ENCODE measurements at regions not wholly inside any gene's neighbourhood (a gene's known extent, or its start where the extent isn't known, plus 50 kb on each side); places are given as distances from the start of the nearest gene placed in this dataset.
A peak's percentile ranks its signal among the peaks of the same experiment; 100 is the strongest.

GRCh38 chr3:177441276-177441812 is 244.1 kb upstream of the TBL1XR1 start:
- Histone ChIP-seq H3K4me3 (ENCODE audit: low read length) (no peak overlapping the region), H3K9me3 (ENCODE audit: control insufficient read depth, low read depth, low read length) (no peaks in the 10 kb centered on the region), H3K36me3 (ENCODE audit: control insufficient read depth, insufficient read depth, low read length) (no peaks in the 10 kb centered on the region), H3K27ac (ENCODE audit: low read length) (no peak overlapping the region), H3K4me1 (ENCODE audit: control insufficient read depth, insufficient read depth, low read length) (peaks cover 12% of the 10 kb centered on the region), H3K27me3 (ENCODE audit: control insufficient read depth, insufficient read depth, low read length) (no peaks in the 10 kb centered on the region)
- 86% methylated on average over 1 of the region's 1 CpG for WGBS (ENCODE audit: insufficient coverage, low lambda C conversion rate)
- no peak for DNase-seq

GRCh38 chr3:177441813-177442646 is 244.7 kb upstream of the TBL1XR1 start:
- Histone ChIP-seq H3K27me3 (ENCODE audit: control insufficient read depth, insufficient read depth, low read length) (no peaks in the 10 kb centered on the region), H3K9me3 (ENCODE audit: control insufficient read depth, low read depth, low read length) (no peaks in the 10 kb centered on the region), H3K27ac (ENCODE audit: low read length) (no peak overlapping the region), H3K36me3 (ENCODE audit: control insufficient read depth, insufficient read depth, low read length) (no peaks in the 10 kb centered on the region), H3K4me3 (ENCODE audit: low read length) (no peak overlapping the region), H3K4me1 (ENCODE audit: control insufficient read depth, insufficient read depth, low read length) (peaks cover 17% of the 10 kb centered on the region)
- no peak for DNase-seq
- WGBS (ENCODE audit: insufficient coverage, low lambda C conversion rate), result no CpG with 5 or more reads among the region's 12 CpGs

GRCh38 chr3:177443469-177443868 is 246.2 kb upstream of the TBL1XR1 start:
- DNase-seq, result peak; percentile 53 to 78
- Histone ChIP-seq H3K4me1 (ENCODE audit: control insufficient read depth, insufficient read depth, low read length) (peaks cover 25% of the 10 kb centered on the region), H3K27me3 (ENCODE audit: control insufficient read depth, insufficient read depth, low read length) (no peaks in the 10 kb centered on the region), H3K36me3 (ENCODE audit: control insufficient read depth, insufficient read depth, low read length) (no peaks in the 10 kb centered on the region), H3K4me3 (ENCODE audit: low read length) (no peak overlapping the region), H3K27ac (ENCODE audit: low read length) (peak overlapping the region; percentile 72), H3K9me3 (ENCODE audit: control insufficient read depth, low read depth, low read length) (no peaks in the 10 kb centered on the region)
- WGBS (ENCODE audit: insufficient coverage, low lambda C conversion rate), result 0% methylated on average over 1 of the region's 3 CpGs

DNA sequence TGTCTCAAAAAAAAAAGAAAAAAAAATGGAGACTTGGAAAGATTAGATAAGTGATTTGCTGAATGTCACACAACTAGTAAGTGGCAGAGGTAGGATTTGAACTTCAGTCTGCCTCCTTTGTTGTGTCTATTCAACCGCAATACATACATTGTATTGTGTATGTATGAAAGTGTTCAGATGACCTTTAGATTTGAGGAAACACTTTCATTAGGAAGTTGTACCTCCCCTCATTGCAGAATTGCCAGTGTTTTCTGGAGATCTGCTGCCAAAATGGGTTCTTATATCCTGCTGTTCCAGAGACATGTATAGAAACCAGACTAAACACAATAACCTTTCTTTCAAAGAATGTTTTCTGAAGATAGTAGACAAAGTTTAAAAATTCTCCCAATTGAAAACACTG is 247.4 kb upstream of the TBL1XR1 start:
- Histone ChIP-seq H3K9me3 (ENCODE audit: control insufficient read depth, low read depth, low read length) (no peaks in the 10 kb centered on the region), H3K4me1 (ENCODE audit: control insufficient read depth, insufficient read depth, low read length) (peaks cover 33% of the 10 kb centered on the region), H3K4me3 (ENCODE audit: low read length) (no peak overlapping the region), H3K27ac (ENCODE audit: low read length) (peak overlapping the region; percentile 85), H3K27me3 (ENCODE audit: control insufficient read depth, insufficient read depth, low read length) (no peaks in the 10 kb centered on the region), H3K36me3 (ENCODE audit: control insufficient read depth, insufficient read depth, low read length) (no peaks in the 10 kb centered on the region)
- no CpG with 5 or more reads among the region's 1 CpG for WGBS (ENCODE audit: insufficient coverage, low lambda C conversion rate)
- DNase-seq, result peak in 1 of 2 donors; percentile 27

DNA sequence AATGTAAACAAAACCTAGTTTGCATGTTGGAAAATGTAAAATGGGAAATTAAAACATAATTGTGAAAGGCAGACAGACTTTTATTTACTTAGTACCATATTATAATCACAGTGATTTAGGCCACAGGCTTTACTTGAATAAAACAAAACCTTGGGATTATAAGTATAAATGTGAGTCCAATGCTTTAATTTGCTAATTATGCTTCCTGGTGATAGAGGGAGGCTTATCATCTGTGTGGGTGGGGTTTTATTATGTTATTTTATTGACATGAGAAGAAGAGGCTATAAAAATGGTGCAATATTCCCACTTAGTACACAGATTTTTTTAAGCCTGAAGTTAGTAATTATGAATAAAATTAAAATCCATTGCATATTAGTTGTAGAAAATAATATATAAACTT is 248.3 kb upstream of the TBL1XR1 start:
- peaks cover 39% of the 10 kb centered on the region for H3K4me1 ChIP-seq (ENCODE audit: control insufficient read depth, insufficient read depth, low read length)
- no peaks in the 10 kb centered on the region for H3K9me3 ChIP-seq (ENCODE audit: control insufficient read depth, low read depth, low read length)

DNA sequence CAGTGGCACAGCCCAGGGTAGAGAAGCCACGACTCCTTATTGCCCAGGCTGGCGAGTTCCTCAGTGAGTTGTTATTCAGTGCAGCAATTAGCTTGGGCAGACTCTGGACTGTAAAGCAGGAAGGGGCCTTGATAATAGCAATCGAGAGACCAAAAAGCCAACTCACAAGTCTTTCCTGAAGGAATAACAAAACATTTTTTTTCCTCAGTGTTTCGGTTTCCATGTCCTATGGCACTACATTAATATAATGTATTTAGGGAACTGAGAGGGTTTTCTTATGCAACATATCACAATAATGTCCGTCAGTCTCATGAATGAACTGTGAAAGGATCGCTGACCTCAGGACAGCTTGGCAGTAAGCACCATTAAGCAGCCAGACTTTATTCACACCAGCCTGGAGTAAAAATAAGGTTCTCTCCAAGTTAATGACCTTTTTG is 248.9 kb upstream of the TBL1XR1 start:
- DNase-seq, result peak; percentile 81 to 94
- Histone ChIP-seq H3K9me3 (ENCODE audit: control insufficient read depth, low read depth, low read length) (no peaks in the 10 kb centered on the region), H3K27me3 (ENCODE audit: control insufficient read depth, insufficient read depth, low read length) (no peaks in the 10 kb centered on the region), H3K27ac (ENCODE audit: low read length) (peak overlapping the region; percentile 85), H3K4me3 (ENCODE audit: low read length) (no peak overlapping the region), H3K4me1 (ENCODE audit: control insufficient read depth, insufficient read depth, low read length) (peaks cover 39% of the 10 kb centered on the region), H3K36me3 (ENCODE audit: control insufficient read depth, insufficient read depth, low read length) (no peaks in the 10 kb centered on the region)
- 0% methylated on average over 1 of the region's 6 CpGs for WGBS (ENCODE audit: insufficient coverage, low lambda C conversion rate)

More for the DNA sequence above, 248.3 kb upstream of the TBL1XR1 start:
- Histone ChIP-seq H3K27me3 (ENCODE audit: control insufficient read depth, insufficient read depth, low read length) (no peaks in the 10 kb centered on the region), H3K27ac (ENCODE audit: low read length) (peak overlapping the region; percentile 85), H3K36me3 (ENCODE audit: control insufficient read depth, insufficient read depth, low read length) (no peaks in the 10 kb centered on the region), H3K4me3 (ENCODE audit: low read length) (no peak overlapping the region)
- peak; percentile 50 to 83 for DNase-seq

GRCh38 chr3:177447938-177448337 is 250.7 kb upstream of the TBL1XR1 start:
- H3K4me1 ChIP-seq (ENCODE audit: control insufficient read depth, insufficient read depth, low read length), result peaks cover 39% of the 10 kb centered on the region
- peak overlapping the region; percentile 85 for H3K27ac ChIP-seq (ENCODE audit: low read length)
- H3K36me3 ChIP-seq (ENCODE audit: control insufficient read depth, insufficient read depth, low read length), result no peaks in the 10 kb centered on the region
- no CpG with 5 or more reads among the region's 3 CpGs for WGBS (ENCODE audit: insufficient coverage, low lambda C conversion rate)
- H3K4me3 ChIP-seq (ENCODE audit: low read length), result no peak overlapping the region
- DNase-seq, result peak; percentile 74 to 90
- no peaks in the 10 kb centered on the region for H3K27me3 ChIP-seq (ENCODE audit: control insufficient read depth, insufficient read depth, low read length)
- H3K9me3 ChIP-seq (ENCODE audit: control insufficient read depth, low read depth, low read length), result no peaks in the 10 kb centered on the region

DNA sequence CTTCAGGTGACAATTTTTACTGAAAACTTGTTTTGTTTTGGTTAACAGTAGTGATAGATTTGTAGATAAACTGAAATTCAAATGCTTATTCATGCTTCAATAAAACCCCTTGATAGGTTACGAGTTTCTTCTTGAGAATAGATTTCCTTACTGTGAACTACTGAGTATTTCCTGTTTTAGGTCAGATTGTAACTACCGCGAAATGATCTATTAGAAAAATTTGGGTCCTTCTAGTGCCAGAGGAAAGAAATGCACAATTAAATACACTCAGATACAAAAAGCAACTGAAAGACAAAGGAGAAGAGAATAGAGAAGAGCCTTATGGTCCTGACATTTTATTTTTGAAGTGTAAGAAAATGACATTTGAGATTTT is 251.7 kb upstream of the TBL1XR1 start:
- Histone ChIP-seq H3K4me3 (ENCODE audit: low read length) (no peak overlapping the region), H3K27ac (ENCODE audit: low read length) (peak overlapping the region; percentile 85), H3K36me3 (ENCODE audit: control insufficient read depth, insufficient read depth, low read length) (no peaks in the 10 kb centered on the region), H3K9me3 (ENCODE audit: control insufficient read depth, low read depth, low read length) (no peaks in the 10 kb centered on the region), H3K27me3 (ENCODE audit: control insufficient read depth, insufficient read depth, low read length) (no peaks in the 10 kb centered on the region), H3K4me1 (ENCODE audit: control insufficient read depth, insufficient read depth, low read length) (peaks cover 39% of the 10 kb centered on the region)
- no CpG with 5 or more reads among the region's 3 CpGs for WGBS (ENCODE audit: insufficient coverage, low lambda C conversion rate)
- DNase-seq, result no peak

DNA sequence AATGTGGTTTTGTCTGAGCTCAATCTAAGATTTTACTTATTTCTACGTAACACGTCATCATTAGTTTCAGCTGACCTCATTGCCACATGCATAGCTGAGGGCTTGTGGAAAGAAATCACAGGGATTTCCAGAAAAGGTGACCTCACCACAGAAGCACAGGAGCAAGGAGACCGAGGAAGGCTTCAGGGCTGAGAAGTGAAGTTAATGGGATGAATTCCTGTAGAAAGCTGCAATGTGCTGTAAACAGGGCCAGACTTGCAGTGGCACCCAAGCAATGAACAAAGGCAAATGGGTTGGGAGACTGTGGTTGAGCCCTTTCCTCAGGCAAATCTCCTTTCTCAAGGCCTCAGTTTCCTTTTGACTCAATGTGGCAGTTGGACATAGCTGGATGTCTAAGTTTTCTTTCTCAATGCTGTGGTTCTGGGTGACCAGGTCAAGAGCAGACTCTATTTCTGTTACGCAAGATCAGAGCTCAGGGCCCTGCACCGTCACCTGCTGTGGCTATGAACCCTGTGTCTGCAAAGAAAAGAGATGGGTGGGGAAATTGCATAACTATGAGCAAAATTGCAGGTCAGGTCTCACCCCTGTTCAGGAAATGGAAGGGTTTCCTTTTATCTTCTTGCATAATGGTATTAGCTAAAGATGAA is 252.2 kb upstream of the TBL1XR1 start:
- H3K36me3 ChIP-seq (ENCODE audit: control insufficient read depth, insufficient read depth, low read length), result no peaks in the 10 kb centered on the region
- no peak overlapping the region for H3K4me3 ChIP-seq (ENCODE audit: low read length)
- H3K27ac ChIP-seq (ENCODE audit: low read length), result peak overlapping the region; percentile 85
- WGBS (ENCODE audit: insufficient coverage, low lambda C conversion rate), result 94% methylated on average over 2 of the region's 5 CpGs
- no peaks in the 10 kb centered on the region for H3K9me3 ChIP-seq (ENCODE audit: control insufficient read depth, low read depth, low read length)
- DNase-seq, result peak; percentile 84 to 90
- H3K4me1 ChIP-seq (ENCODE audit: control insufficient read depth, insufficient read depth, low read length), result peaks cover 36% of the 10 kb centered on the region
- no peaks in the 10 kb centered on the region for H3K27me3 ChIP-seq (ENCODE audit: control insufficient read depth, insufficient read depth, low read length)

DNA sequence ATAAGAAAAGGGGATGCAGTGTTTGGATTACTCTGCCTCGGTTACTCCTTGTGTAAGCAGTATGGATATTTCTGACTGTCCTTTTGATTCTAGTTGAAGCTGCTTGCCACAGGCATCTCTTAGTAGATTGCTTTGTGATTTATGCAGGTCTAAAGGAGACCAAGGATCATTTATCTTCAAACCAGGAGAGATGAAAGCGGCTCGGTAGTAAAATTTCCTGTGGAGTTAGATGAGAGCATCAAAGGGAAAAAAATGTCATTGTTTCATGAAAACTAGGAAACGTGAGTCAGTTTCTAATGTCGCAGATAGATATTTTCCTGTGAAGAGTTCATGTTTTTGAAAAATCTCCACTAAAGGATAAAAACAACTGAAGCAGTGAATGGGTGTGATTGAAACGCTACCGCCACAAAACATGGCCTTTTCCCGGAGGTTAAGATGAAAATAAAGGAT is 254.0 kb upstream of the TBL1XR1 start:
- Histone ChIP-seq H3K4me3 (ENCODE audit: low read length) (no peak overlapping the region), H3K27ac (ENCODE audit: low read length) (no peak overlapping the region), H3K9me3 (ENCODE audit: control insufficient read depth, low read depth, low read length) (no peaks in the 10 kb centered on the region), H3K27me3 (ENCODE audit: control insufficient read depth, insufficient read depth, low read length) (no peaks in the 10 kb centered on the region), H3K4me1 (ENCODE audit: control insufficient read depth, insufficient read depth, low read length) (peaks cover 27% of the 10 kb centered on the region), H3K36me3 (ENCODE audit: control insufficient read depth, insufficient read depth, low read length) (no peaks in the 10 kb centered on the region)
- no peak for DNase-seq
- 59% methylated on average over 5 of the region's 8 CpGs for WGBS (ENCODE audit: insufficient coverage, low lambda C conversion rate)

All from large intestine (tissue), 3 donors.